Hepatocyte (in vitro differentiated cells): ENCODE measurements at regions not wholly inside any gene's neighbourhood (a gene's known extent, or its start where the extent isn't known, plus 50 kb on each side); places are given as distances from the start of the nearest gene placed in this dataset.

Experiments
- DNase-seq: peaks from one replicate; pipeline ENCODE4 v3.0.0-alpha.2; 2016; ENCODE audit warnings: low spot score
- H2AFZ ChIP-seq: fragments of 200-600 bp; sonication (generic); 2 replicates; pipeline ENCODE4 v1.6.0; 2016; ENCODE audit warnings: antibody characterized with exemption, mild to moderate bottlenecking
- H3K27ac ChIP-seq: fragments of 200-600 bp; sonication (generic); 2 replicates; pipeline ENCODE4 v1.5.1; 2016; ENCODE audit warnings: mild to moderate bottlenecking
- H3K27me3 ChIP-seq: fragments of 200-600 bp; sonication (generic); 2 replicates; pipeline ENCODE4 v1.6.1; 2016
- H3K36me3 ChIP-seq: fragments of 200-600 bp; sonication (generic); replicated peaks from 2 replicates; pipeline ENCODE4 v1.5.1; 2016; ENCODE audit warnings: low read depth; ENCODE audit not compliant: insufficient read depth
- H3K4me1 ChIP-seq: fragments of 200-600 bp; sonication (generic); 2 replicates; pipeline ENCODE4 v1.5.1; 2016; ENCODE audit warnings: mild to moderate bottlenecking, moderate library complexity; ENCODE audit not compliant: insufficient read depth
- H3K4me2 ChIP-seq: fragments of 200-600 bp; sonication (generic); 2 replicates; pipeline ENCODE4 v1.6.0; 2016
- H3K4me3 ChIP-seq: fragments of 200-600 bp; sonication (generic); 2 replicates; pipeline ENCODE4 v1.5.1; 2016; ENCODE audit warnings: mild to moderate bottlenecking
- H3K79me2 ChIP-seq: fragments of 200-600 bp; sonication (generic); 2 replicates; pipeline ENCODE4 v1.6.0; 2017; ENCODE audit warnings: mild to moderate bottlenecking
- H3K9me2 ChIP-seq: fragments of 200-600 bp; sonication (generic); replicated peaks from 2 replicates; pipeline ENCODE4 v1.6.0; 2017; ENCODE audit warnings: mild to moderate bottlenecking; ENCODE audit not compliant: insufficient read depth
- H3K9me3 ChIP-seq: fragments of 200-600 bp; sonication (generic); 2 replicates; pipeline ENCODE4 v1.5.1; 2016; ENCODE audit warnings: low read depth, mild to moderate bottlenecking
- H4K20me1 ChIP-seq: fragments of 200-600 bp; sonication (generic); 2 replicates; pipeline ENCODE4 v1.6.0; 2016; ENCODE audit warnings: mild to moderate bottlenecking; ENCODE audit not compliant: insufficient read depth, poor library complexity, severe bottlenecking
- EZH2 ChIP-seq: fragments of 200-600 bp; sonication (generic); IDR thresholded peaks from 2 replicates; pipeline ENCODE4 v1.6.1; 2016; ENCODE audit warnings: antibody characterized with exemption, mild to moderate bottlenecking, borderline replicate concordance
- EZH2phosphoT487 ChIP-seq: fragments of 200-600 bp; sonication (generic); IDR thresholded peaks from one replicate; pipeline ENCODE4 v1.6.1; 2018; ENCODE audit warnings: antibody characterized with exemption, mild to moderate bottlenecking, low read depth, moderate library complexity; ENCODE audit not compliant: unreplicated experiment, severe bottlenecking
- WGBS: methylation state at CpG from one replicate; pipeline ENCODE4 v1.1.6; 2016; ENCODE audit warnings: low lambda C conversion rate; ENCODE audit errors: missing lambda C conversion rate; 5-methylcytosine and 5-hydroxymethylcytosine counted together
- TF ChIP-seq, protein P1 (sequence below): fragments of 200-600 bp; sonication (generic); IDR thresholded peaks from 2 replicates; pipeline ENCODE4 v1.5.1; 2016; ENCODE audit warnings: antibody characterized with exemption, mild to moderate bottlenecking; ENCODE audit not compliant: poor library complexity

DNA sequence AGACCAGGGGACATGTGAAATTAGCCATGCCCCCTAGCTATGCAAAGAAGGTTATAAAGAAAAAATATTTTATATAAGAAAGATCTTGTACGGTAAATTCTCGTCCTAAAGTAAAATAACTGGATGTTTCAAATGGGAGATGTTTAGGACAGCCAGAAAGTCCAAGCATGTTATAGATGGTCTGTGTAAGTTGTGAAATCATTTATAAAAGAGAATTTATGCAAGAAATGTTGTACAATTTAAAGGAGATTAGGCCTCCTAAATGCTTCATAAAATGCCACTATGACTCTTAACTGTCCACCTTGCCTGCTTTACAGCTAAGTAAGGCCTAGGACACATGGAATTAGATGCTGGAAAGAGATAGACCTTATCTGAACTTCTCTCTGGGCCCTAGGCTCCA is 118.1 kb upstream of the POGK start:
- DNase-seq, result no peak
- Histone ChIP-seq H3K27ac (no peak overlapping the region), H3K79me2 (no peaks in the 10 kb centered on the region), H4K20me1 (no peaks in the 10 kb centered on the region), H3K36me3 (no peaks in the 10 kb centered on the region), H3K9me3 (peaks cover 9% of the 10 kb centered on the region), H3K27me3 (no peaks in the 10 kb centered on the region), H3K9me2 (no peaks in the 10 kb centered on the region), H3K4me3 (no peak overlapping the region), H3K4me2 (no peak overlapping the region), H3K4me1 (no peaks in the 10 kb centered on the region), H2AFZ (no peak overlapping the region)
- 57% methylated on average over 2 of the region's 2 CpGs for WGBS
- TF ChIP-seq EZH2 (no peak), EZH2phosphoT487 (no peak)
- TF ChIP-seq, protein P1, sequence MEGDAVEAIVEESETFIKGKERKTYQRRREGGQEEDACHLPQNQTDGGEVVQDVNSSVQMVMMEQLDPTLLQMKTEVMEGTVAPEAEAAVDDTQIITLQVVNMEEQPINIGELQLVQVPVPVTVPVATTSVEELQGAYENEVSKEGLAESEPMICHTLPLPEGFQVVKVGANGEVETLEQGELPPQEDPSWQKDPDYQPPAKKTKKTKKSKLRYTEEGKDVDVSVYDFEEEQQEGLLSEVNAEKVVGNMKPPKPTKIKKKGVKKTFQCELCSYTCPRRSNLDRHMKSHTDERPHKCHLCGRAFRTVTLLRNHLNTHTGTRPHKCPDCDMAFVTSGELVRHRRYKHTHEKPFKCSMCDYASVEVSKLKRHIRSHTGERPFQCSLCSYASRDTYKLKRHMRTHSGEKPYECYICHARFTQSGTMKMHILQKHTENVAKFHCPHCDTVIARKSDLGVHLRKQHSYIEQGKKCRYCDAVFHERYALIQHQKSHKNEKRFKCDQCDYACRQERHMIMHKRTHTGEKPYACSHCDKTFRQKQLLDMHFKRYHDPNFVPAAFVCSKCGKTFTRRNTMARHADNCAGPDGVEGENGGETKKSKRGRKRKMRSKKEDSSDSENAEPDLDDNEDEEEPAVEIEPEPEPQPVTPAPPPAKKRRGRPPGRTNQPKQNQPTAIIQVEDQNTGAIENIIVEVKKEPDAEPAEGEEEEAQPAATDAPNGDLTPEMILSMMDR, result no peak

DNA sequence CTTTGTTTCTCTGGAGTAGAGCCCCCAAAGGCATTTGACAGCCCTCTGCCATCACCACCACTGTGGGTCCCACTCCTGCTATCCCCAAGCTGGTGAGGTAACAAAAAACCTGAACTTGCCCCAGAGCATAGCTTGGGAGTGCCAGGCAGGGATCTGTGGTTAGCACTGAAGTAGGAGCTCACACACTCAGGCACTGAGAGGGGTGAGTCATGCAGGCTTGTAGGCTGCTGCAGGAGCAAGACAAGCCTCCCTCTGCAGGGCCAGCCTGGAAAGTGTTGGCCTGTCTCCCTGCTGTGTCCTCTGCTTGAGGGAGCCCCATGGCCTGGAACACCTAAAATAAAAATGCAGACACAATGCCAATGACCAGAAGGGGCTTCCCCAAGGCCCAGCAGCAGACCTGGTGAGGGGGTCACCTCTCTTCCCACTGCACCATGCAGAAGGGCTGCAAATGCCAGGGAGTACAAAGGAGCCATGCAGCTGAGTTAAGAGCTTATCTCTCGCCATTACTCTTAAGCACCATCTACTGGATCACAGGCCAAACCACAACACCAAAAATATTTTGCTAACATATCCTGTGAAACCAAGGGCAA is 108.9 kb upstream of the POGK start:
- Histone ChIP-seq H2AFZ (no peak overlapping the region), H3K27me3 (no peaks in the 10 kb centered on the region), H4K20me1 (no peaks in the 10 kb centered on the region), H3K36me3 (no peaks in the 10 kb centered on the region), H3K4me3 (no peak overlapping the region), H3K9me3 (no peaks in the 10 kb centered on the region), H3K4me2 (no peak overlapping the region), H3K4me1 (no peaks in the 10 kb centered on the region), H3K79me2 (no peaks in the 10 kb centered on the region), H3K27ac (no peak overlapping the region), H3K9me2 (no peaks in the 10 kb centered on the region)
- WGBS, result 94% methylated on average over 1 of the region's 1 CpG
- DNase-seq, result no peak
- TF ChIP-seq, protein P1, result no peak
- TF ChIP-seq EZH2phosphoT487 (no peak), EZH2 (no peak)

DNA sequence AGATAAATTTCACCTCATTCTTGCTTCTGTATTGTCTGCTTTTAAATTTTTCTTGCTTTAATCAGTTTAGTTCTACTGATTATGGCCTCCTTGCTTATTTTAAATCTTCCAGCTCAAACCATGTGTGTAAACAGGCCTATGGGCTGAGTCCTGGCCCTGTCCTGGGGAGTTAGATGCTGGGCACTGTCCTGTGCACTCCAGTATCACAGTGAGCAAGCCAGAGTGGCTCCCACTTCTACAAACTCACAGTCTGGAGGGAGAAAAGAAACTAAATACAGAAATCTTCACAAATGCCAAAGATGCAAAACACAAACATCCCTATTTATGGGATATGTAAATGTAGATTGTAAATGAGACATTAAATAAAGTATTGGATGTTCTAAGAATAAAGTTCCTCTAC is 101.1 kb upstream of the POGK start:
- TF ChIP-seq, protein P1, result no peak
- no peak for TF ChIP-seq EZH2phosphoT487
- no peak for TF ChIP-seq EZH2

DNA sequence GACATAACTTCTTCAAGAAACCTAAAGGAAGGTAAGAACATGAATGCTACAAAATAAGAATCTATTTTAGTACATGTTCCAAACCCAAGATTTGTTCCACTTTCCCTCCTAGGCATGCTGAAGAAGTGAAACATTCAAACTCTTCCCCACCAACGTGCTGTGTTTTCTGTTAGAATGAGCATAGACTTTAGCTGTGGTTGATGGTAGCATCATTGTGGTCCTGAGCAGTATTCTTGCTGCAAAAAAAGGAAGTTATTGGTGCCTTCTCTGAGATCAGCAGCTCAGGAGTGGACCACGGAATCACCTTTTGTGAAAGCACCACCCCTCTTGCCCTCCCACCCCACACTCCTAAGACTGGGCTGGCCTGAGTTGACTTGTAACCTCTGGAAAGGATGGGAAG is 100.4 kb upstream of the POGK start:
- no peak overlapping the region for H3K27ac ChIP-seq
- H3K36me3 ChIP-seq, result no peaks in the 10 kb centered on the region
- no peaks in the 10 kb centered on the region for H3K9me2 ChIP-seq
- no peaks in the 10 kb centered on the region for H3K4me1 ChIP-seq
- no peak for DNase-seq
- H3K4me2 ChIP-seq, result no peak overlapping the region
- H3K4me3 ChIP-seq, result no peak overlapping the region
- no peaks in the 10 kb centered on the region for H3K27me3 ChIP-seq
- no peak overlapping the region for H2AFZ ChIP-seq
- TF ChIP-seq, protein P1, result no peak
- no peak for TF ChIP-seq EZH2phosphoT487
- TF ChIP-seq EZH2, result no peak
- no peaks in the 10 kb centered on the region for H3K79me2 ChIP-seq
- no peaks in the 10 kb centered on the region for H4K20me1 ChIP-seq
- H3K9me3 ChIP-seq, result no peaks in the 10 kb centered on the region
- 64% methylated on average over 2 of the region's 2 CpGs for WGBS

More for the DNA sequence above, 101.1 kb upstream of the POGK start:
- Histone ChIP-seq H4K20me1 (no peaks in the 10 kb centered on the region), H3K4me2 (no peak overlapping the region), H3K79me2 (no peaks in the 10 kb centered on the region), H3K9me3 (no peaks in the 10 kb centered on the region), H3K27me3 (no peaks in the 10 kb centered on the region), H3K36me3 (no peaks in the 10 kb centered on the region), H3K4me3 (no peak overlapping the region), H3K27ac (no peak overlapping the region), H3K4me1 (no peaks in the 10 kb centered on the region), H2AFZ (no peak overlapping the region), H3K9me2 (no peaks in the 10 kb centered on the region)
- no peak for DNase-seq
